NCI-H1105 (cell line): ENCODE measurements at regions not wholly inside any gene's neighbourhood (a gene's known extent, or its start where the extent isn't known, plus 50 kb on each side); places are given as distances from the start of the nearest gene placed in this dataset.

Experiments used
- DNase-seq: peaks from one replicate; lab custom pipeline; 2025; lab: John Stamatoyannopoulos, UW

DNA sequence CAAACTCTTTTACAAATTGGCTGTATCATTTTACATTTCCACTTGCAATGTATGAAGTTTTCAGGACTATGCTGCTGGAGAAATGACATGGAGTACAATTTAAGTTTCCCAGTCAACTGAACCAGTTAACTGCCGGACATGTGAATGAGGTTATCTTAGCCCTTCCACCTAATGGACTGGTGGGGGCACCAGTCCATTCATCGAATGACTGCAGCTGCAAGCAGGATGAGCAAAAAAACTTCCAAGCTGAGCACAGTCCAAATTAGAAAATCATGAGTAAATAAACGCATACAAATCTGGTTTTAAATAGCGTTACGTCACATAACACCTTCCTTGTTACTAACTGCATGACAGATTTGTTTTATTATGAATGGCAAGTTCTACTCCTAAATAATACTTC lies 1131.5 kb downstream of the PCDH18 start:
- DNase-seq = no peak

- no peak for DNase-seq
Measured at GRCh38 chr4:136395212-136395722, 1137.0 kb downstream of the PCDH18 start.

GRCh38 chr4:136392576-136392975 lies 1139.7 kb downstream of the PCDH18 start:
- DNase-seq = no peak

- DNase-seq = no peak
Measured at GRCh38 chr4:136390824-136391223, 1141.5 kb downstream of the PCDH18 start.

- DNase-seq = no peak
Measured at GRCh38 chr4:136383082-136383481, 1149.2 kb downstream of the PCDH18 start.

- no peak for DNase-seq
Measured at GRCh38 chr4:136371231-136371630, 1161.1 kb downstream of the PCDH18 start.

DNA sequence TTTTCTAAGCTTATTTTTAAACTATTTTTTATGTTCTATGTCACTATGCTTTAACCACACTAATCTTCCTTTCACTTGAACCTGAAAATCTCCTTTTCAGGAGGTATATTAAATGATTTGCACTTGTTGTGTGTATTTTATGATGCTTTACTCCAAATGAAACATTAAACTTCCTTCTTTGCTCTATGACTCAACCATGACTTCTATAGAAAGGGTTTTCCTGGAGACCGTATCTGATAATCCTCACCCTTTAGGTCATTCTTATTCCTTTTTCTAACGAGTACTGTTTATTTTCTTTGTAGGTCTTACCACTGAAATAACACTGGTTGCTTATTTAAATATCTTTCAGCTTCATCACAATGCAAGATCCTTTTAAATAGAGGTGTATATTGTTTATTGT lies 1163.2 kb downstream of the PCDH18 start:
- DNase-seq = no peak

GRCh38 chr4:136357556-136357955 lies 1174.7 kb downstream of the PCDH18 start:
- DNase-seq = no peak

- DNase-seq = no peak
Measured at GRCh38 chr4:136355970-136356369, 1176.3 kb downstream of the PCDH18 start.

DNA sequence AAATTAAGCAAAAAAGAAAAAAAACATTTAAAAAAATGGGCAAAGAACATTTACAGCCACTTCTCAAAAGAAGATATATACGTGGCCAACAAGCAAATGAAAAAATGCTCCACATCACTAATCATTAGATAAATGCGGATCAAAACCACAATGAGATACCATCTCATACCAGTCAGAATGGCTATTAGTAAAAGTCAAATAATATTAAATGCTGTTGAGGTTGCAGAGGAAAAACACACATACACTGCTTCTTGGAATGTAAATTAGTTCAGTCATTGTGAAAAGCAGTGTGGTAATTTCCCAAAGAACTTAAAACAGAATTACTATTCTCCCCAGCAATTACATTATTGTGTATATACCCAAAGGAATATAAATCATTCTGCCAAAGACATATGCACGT lies 1189.0 kb downstream of the PCDH18 start:
- no peak for DNase-seq

- no peak for DNase-seq
Measured at GRCh38 chr4:136342666-136343065, 1189.6 kb downstream of the PCDH18 start.

DNA sequence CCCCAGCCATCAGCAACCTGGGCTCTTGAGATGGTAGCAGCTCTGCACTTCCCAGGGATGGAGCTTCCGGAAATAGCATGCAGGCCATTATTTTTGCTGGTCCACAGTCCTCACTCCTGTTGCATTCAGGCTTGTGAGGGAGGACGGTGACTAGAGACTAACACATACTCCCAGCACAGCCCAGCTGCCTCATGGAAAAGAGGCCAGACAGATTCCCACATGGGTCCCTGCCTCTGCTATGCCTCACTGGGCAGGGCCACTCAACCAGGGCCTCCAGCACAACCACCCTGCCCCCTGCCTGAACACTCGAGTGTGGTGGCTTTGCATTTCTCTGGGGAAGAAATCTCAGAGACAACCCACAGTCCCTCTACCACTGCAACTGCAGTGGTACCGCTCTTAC lies 1195.1 kb downstream of the PCDH18 start:
- DNase-seq = no peak

DNA sequence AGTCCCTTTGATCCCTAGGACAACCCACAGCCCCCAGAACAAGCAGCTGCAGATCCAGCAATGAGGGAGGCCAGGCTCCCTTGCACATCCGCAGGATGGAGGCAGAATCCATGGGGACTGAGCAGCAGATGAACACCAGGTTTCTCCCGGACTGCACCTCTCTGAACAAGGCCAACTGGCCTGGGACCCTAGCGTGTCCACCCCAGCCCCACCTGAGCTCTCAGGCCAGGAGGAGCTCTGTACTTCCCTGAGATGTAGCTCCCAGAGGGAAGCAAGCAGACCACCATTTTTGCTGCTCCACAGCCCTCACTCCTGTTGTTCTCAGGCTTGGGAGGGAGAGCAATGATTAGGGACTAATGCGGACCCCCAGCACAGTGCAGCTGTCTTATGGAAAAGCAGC lies 1195.8 kb downstream of the PCDH18 start:
- DNase-seq = no peak

DNA sequence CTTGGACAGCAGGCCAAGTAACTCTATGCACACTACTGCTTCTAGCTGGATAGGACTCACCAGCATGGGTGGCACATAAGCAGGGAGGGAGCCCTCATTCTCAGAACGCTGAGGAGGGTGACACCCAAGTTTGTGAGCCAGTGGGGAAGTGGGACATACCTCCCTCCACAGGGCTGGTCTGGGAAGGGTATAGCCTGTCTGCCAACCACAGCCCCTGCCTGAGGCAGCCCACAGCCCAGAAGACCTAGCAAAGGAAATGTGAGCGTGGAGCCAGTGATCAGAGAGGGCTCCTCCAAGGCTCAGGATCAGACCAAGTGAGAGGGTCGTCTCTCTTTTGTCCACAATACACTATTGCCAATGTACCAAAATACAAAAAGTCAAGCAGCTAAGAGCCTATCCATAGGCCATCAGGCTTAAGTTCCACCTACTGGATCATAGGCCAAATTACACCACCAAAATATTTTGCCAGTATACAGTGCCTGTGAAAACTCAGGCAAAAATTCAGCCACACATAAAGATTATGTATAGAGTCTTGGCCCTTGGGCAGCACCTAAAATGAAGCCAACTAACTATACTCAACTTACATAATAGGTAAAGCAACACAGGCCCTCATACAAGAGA lies 1203.1 kb downstream of the PCDH18 start:
- DNase-seq = no peak

DNA sequence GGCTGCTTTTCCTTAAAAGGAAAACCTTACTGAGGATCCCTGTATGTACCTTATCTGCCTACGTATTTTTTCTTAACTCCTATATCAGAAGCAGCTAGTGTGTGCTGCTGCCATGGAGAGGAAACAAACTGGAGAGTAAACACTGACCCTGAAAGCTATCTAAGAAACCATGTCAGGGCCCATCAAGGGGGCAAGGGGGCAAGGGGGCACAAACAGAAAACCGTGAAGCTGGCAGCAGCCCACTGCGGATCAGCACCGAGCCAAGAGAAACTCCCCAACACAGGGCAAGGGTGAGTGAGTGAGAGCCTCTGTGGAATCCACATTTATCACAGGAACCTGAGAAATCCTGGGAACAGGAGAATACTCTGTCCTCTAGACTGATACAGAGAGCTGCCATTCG lies 1204.2 kb downstream of the PCDH18 start:
- DNase-seq = no peak

- no peak for DNase-seq
Measured at GRCh38 chr4:136320465-136320813, 1211.9 kb downstream of the PCDH18 start.

DNA sequence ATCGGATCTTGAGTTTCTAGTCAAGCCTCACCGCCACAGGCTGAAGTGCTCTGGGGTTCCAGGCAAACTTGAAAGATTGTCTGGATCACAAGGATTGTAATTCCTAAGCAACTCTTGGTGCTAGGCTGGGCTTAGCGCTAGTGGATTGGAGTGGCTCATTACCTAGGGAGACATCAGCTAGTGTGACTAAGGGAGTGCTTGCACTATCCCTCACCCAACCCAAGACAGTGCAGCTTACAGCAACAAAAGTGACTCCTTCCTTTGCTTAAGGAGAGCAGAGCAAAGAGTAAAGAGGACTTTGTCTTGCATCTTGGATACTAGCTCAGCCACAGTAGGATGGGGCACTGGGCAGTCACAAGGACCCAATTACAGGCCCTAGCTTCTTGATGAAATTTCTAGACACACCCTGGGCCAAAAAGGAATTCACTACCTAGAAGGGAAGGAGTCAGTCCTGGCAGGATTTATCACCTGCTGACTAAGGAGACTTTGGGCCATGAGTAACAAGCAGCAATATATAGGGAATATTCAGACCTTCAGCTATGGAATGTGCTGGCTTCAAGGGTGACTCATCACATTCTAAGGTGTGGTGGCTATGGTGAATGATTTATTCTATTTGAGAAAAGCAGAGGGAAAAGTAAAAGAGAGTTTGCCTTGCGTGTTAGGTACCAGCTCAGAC lies 1212.4 kb downstream of the PCDH18 start:
- no peak for DNase-seq

DNA sequence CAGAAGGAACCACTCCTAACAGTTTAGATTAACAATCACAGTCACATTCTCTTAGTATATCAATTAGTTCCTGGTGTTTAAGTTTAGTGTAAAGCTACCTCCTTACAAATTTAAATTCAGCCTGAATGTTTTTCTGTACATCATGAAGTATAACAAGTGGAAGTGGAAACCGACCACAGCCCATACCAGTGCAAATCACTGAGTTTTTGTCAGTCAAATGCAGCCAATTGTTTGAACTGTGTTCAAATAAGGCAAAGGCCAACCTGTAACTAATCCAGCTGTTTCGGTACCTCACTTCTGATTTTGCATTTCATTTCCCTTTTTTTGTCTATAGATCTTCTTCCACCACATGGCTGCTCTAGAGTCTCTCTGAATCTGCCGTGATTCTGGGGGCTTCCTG lies 1215.3 kb downstream of the PCDH18 start:
- no peak for DNase-seq

DNA sequence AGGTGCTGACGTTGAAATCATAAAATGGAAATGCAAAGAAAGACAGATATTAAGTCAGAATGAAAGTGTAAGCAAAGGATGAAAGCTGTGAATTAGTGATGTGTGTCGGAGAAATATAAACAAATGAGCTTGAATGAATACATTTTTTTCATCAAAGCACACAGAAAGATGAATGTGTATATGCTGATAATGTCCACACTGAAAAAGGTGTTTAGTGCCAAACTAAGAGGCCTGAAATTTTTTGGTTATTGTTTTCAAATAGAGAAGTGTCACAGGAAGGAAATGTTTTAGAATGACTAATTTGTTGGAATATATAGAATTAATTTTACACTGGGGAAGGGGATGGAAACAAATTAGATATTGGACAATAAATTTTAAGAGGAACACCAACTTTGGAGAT lies 1217.6 kb downstream of the PCDH18 start:
- no peak for DNase-seq

DNA sequence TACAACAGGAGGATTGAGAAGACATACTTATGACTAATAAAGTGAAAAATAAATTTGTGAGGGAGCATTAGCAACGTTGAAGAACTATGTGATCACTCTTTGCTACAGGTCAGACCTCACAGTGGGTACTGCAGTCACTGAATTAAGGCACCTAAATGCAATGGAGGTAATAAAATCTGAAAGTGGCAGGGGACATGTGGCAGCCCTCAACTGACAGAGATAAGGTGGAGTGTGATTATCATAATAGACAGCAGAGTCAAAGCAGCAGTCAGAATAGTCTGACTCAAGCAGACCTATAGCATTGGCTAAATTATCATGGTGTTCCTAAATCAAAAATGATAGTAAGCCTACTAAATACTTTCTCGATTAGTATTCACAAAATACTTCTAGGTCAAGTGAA lies 1220.5 kb downstream of the PCDH18 start:
- DNase-seq = no peak

- no peak for DNase-seq
Measured at GRCh38 chr4:136307765-136308164, 1224.5 kb downstream of the PCDH18 start.

DNA sequence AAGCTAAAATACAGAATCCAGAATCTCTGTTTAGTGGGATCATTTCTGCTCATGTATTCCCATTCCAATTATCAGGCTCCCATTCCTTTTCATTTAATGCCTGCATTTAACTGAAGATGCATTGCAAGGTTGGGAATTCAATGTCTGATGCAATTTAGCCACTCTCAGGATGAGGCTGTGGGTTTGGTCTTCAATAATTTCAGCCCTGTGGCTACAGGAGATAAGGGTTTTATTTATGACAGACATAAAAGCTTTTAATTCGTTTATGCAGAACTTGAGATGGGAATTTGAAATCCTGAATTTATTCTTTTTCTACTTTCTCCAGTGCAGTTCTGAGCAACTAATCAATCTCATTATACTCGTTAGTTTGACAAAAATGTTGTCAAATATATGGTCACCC lies 1225.9 kb downstream of the PCDH18 start:
- no peak for DNase-seq

- no peak for DNase-seq
Measured at GRCh38 chr4:136302566-136302965, 1229.7 kb downstream of the PCDH18 start.
